H1 (cell line): ENCODE measurements at regions not wholly inside any gene's neighbourhood (a gene's known extent, or its start where the extent isn't known, plus 50 kb on each side); places are given as distances from the start of the nearest gene placed in this dataset.

Experiments
- CTCF ChIA-PET: fragments of 300-600 bp; sonication (Branson Sonifier 250); formaldehyde crosslinking; loops from one replicate; lab custom pipeline; 2021; ENCODE audit not compliant: partially characterized antibody; lab: Charles Lee
- POLR2A ChIA-PET: fragments of 300-600 bp; sonication (Branson Sonifier 250); formaldehyde crosslinking; loops from one replicate; lab custom pipeline; 2021; ENCODE audit warnings: inconsistent platforms; ENCODE audit not compliant: partially characterized antibody; lab: Charles Lee
- DNase-seq, 2 experiments: peaks; one replicate each; pipeline versions ENCODE4 v3.0.0 to v3.0.0-alpha.2; 2010 to 2022; ENCODE audit warnings: low spot score in 2 of 2, low read depth in 1 of 2, mixed read lengths in 1 of 2
- FAIRE-seq: peaks from 2 replicates; lab custom pipeline; 2011; peaks lifted over from hg19 to GRCh38; lab: Jason Lieb, UNC
- H2AFZ ChIP-seq: 2 replicates; pipeline ENCODE4 v1.8.1; 2012; ENCODE audit warnings: low read length, inconsistent platforms
- H2AK5ac ChIP-seq: 2 replicates; pipeline ENCODE4 v1.6.1; 2013; ENCODE audit warnings: low read depth, low read length
- H2BK120ac ChIP-seq: replicated peaks from 2 replicates; pipeline ENCODE3; 2013; ENCODE audit warnings: low read depth, low read length, inconsistent platforms
- H2BK12ac ChIP-seq: 2 replicates; pipeline ENCODE4 v1.6.1; 2013; ENCODE audit warnings: low read depth, low read length
- H2BK15ac ChIP-seq: 2 replicates; pipeline ENCODE4 v1.6.1; 2013; ENCODE audit warnings: low read length
- H2BK20ac ChIP-seq: 2 replicates; pipeline ENCODE4 v1.6.1; 2013; ENCODE audit warnings: low read length
- H2BK5ac ChIP-seq: 2 replicates; pipeline ENCODE4 v1.6.1; 2013; ENCODE audit warnings: low read depth, low read length
- H3K14ac ChIP-seq: 2 replicates; pipeline ENCODE4 v1.6.1; 2013; ENCODE audit warnings: inconsistent platforms; ENCODE audit not compliant: insufficient read length
- H3K18ac ChIP-seq: 2 replicates; pipeline ENCODE4 v1.6.1; 2013; ENCODE audit warnings: low read length; ENCODE audit errors: extremely low read depth
- H3K23ac ChIP-seq: 2 replicates; pipeline ENCODE4 v1.6.1; 2013; ENCODE audit warnings: inconsistent platforms; ENCODE audit not compliant: insufficient read length
- H3K23me2 ChIP-seq: 2 replicates; pipeline ENCODE4 v1.6.1; 2013; ENCODE audit warnings: low read depth, low read length
- H3K27ac ChIP-seq: 2 replicates; pipeline ENCODE4 v1.6.1; 2011; ENCODE audit warnings: low read depth, low read length, inconsistent platforms
- H3K27me3 ChIP-seq, 4 experiments: replicated peaks in 1 of 4; 1 replicate in 1 of 4; 2 replicates in 3 of 4; pipeline versions ENCODE4 v1.6.1 to v1.8.1; 2011 to 2013; ENCODE audit warnings: low read length in 3 of 4, mild to moderate bottlenecking in 3 of 4, inconsistent platforms in 2 of 4, mixed read lengths in 2 of 4, moderate library complexity in 1 of 4; ENCODE audit not compliant: control insufficient read depth in 3 of 4, insufficient read depth in 3 of 4; ENCODE audit errors: extremely low read depth in 1 of 4
- H3K36me3 ChIP-seq, 4 experiments: 2 replicates each; pipeline versions ENCODE4 v1.6.1 to v1.8.1; 2011 to 2013; ENCODE audit warnings: mild to moderate bottlenecking in 4 of 4, low read length in 3 of 4, moderate library complexity in 2 of 4, control low read depth in 1 of 4, inconsistent platforms in 1 of 4; ENCODE audit not compliant: insufficient read depth in 4 of 4, control insufficient read depth in 2 of 4
- H3K4ac ChIP-seq: replicated peaks from 2 replicates; pipeline ENCODE3; 2013; ENCODE audit warnings: low read length, low read depth, mixed read lengths, inconsistent platforms; ENCODE audit not compliant: insufficient read length
- H3K4me1 ChIP-seq, 4 experiments: replicated peaks in 1 of 4; 1 replicate in 1 of 4; 2 replicates in 3 of 4; pipeline versions ENCODE4 v1.6.1 to v1.8.1; 2011 to 2013; ENCODE audit warnings: low read length in 3 of 4, inconsistent platforms in 2 of 4, mixed read lengths in 1 of 4; ENCODE audit not compliant: insufficient read depth in 4 of 4, control insufficient read depth in 3 of 4
- H3K4me2 ChIP-seq, 2 experiments: 2 replicates each; pipeline versions ENCODE4 v1.6.1 to v1.8.1; 2011 to 2013; ENCODE audit warnings: low read depth in 2 of 2, low read length in 2 of 2, control low read depth in 1 of 2, inconsistent platforms in 1 of 2, mild to moderate bottlenecking in 1 of 2; ENCODE audit not compliant: insufficient read depth in 1 of 2
- H3K4me3 ChIP-seq, 4 experiments: fragments of 200-600, 300-600 bp in 1 of 4; sonication (generic), shearing (Covaris generic), sonication (Bioruptor Twin) in 1 of 4; 2 replicates each; pipeline versions ENCODE4 v1.5.1 to v1.8.1; 2011 to 2016; ENCODE audit warnings: low read length in 4 of 4, low read depth in 3 of 4, control low read depth in 2 of 4, inconsistent platforms in 2 of 4, mild to moderate bottlenecking in 2 of 4, mixed read lengths in 1 of 4, moderate library complexity in 1 of 4; ENCODE audit not compliant: insufficient read depth in 2 of 4; ENCODE audit errors: extremely low read depth in 1 of 4
- H3K56ac ChIP-seq: replicated peaks from 2 replicates; pipeline ENCODE3; 2013; ENCODE audit warnings: low read depth, mild to moderate bottlenecking, mixed read lengths, low read length, inconsistent platforms; ENCODE audit not compliant: insufficient read length
- H3K79me1 ChIP-seq: 2 replicates; pipeline ENCODE4 v1.6.1; 2013; ENCODE audit warnings: low read depth, low read length, control low read depth
- H3K79me2 ChIP-seq, 2 experiments: 2 replicates each; pipeline versions ENCODE4 v1.6.1 to v1.8.1; 2012 to 2013; ENCODE audit warnings: low read length in 2 of 2, mild to moderate bottlenecking in 2 of 2, inconsistent platforms in 1 of 2; ENCODE audit not compliant: insufficient read depth in 2 of 2, control insufficient read depth in 1 of 2
- H3K9ac ChIP-seq, 4 experiments: replicated peaks in 1 of 4; 1 replicate in 1 of 4; 2 replicates in 3 of 4; pipeline versions ENCODE4 v1.6.1 to v1.8.1; 2011 to 2013; ENCODE audit warnings: low read depth in 3 of 4, low read length in 3 of 4, control low read depth in 2 of 4, mild to moderate bottlenecking in 2 of 4, moderate library complexity in 2 of 4, inconsistent platforms in 1 of 4; ENCODE audit errors: extremely low read depth in 1 of 4
- H3K9me3 ChIP-seq, 2 experiments: 2 replicates each; pipeline versions ENCODE4 v1.6.1 to v1.8.1; 2012 to 2013; ENCODE audit warnings: mild to moderate bottlenecking in 2 of 2, moderate library complexity in 2 of 2, control low read depth in 1 of 2, inconsistent platforms in 1 of 2, low read depth in 1 of 2, low read length in 1 of 2, mixed read lengths in 1 of 2; ENCODE audit not compliant: insufficient read depth in 2 of 2
- H4K20me1 ChIP-seq, 2 experiments: replicated peaks in 1 of 2; 2 replicates each; pipeline versions ENCODE3 to v1.8.1; 2011 to 2013; ENCODE audit warnings: inconsistent platforms in 2 of 2, low read length in 2 of 2, mild to moderate bottlenecking in 1 of 2; ENCODE audit not compliant: insufficient read depth in 2 of 2, control insufficient read depth in 1 of 2
- H4K5ac ChIP-seq: 2 replicates; pipeline ENCODE4 v1.6.1; 2013; ENCODE audit warnings: low read length, low read depth, mixed read lengths, inconsistent platforms; ENCODE audit not compliant: insufficient read length
- H4K8ac ChIP-seq: 2 replicates; pipeline ENCODE4 v1.8.0; 2013; ENCODE audit warnings: mild to moderate bottlenecking, moderate library complexity, low read length, inconsistent platforms; ENCODE audit not compliant: insufficient read depth; ENCODE audit errors: extremely low read depth
- H4K91ac ChIP-seq: replicated peaks from 2 replicates; pipeline ENCODE3; 2013; ENCODE audit warnings: low read length, mixed read lengths, inconsistent platforms; ENCODE audit not compliant: insufficient read length
- CTBP2 ChIP-seq: IDR thresholded peaks from 2 replicates; pipeline ENCODE4 v1.7.0; 2011; ENCODE audit warnings: borderline replicate concordance, mild to moderate bottlenecking, moderate library complexity, mixed read lengths, low read length; ENCODE audit not compliant: insufficient read depth, insufficient read length
- KDM1A ChIP-seq: fragments of 200-600, 300-600 bp; sonication (generic); IDR thresholded peaks from 2 replicates; pipeline ENCODE4 v1.7.1; 2016; ENCODE audit warnings: mild to moderate bottlenecking, low read length, borderline replicate concordance
- MAFK ChIP-seq: IDR thresholded peaks from 2 replicates; pipeline ENCODE4 v1.6.1; 2012; ENCODE audit warnings: low read depth, mild to moderate bottlenecking, improper control_type of control experiment, low read length
- PHF8 ChIP-seq: fragments of 200-600 bp; sonication (generic); conservative IDR thresholded peaks from 2 replicates; pipeline ENCODE4 v1.7.1; 2012; ENCODE audit warnings: low read depth, mild to moderate bottlenecking, inconsistent platforms, low read length, moderate library complexity
- RNF2 ChIP-seq: fragments of 200-900, 300-1000 bp; sonication (generic); IDR thresholded peaks from 2 replicates; pipeline ENCODE4 v1.7.1; 2016; ENCODE audit warnings: borderline replicate concordance, low read depth, mild to moderate bottlenecking, antibody characterized with exemption, low read length; ENCODE audit not compliant: poor library complexity, severe bottlenecking; ENCODE audit errors: missing control alignments
- SP1 ChIP-seq: IDR thresholded peaks from 2 replicates; pipeline ENCODE4 v1.6.1; 2011; ENCODE audit warnings: low read depth, low read length
- TAF1 ChIP-seq: IDR thresholded peaks from 2 replicates; pipeline ENCODE4 v1.6.1; 2011; ENCODE audit warnings: mild to moderate bottlenecking, low read depth, low read length
- ZNF274 ChIP-seq: IDR thresholded peaks from 2 replicates; pipeline ENCODE4 v1.7.0; 2012; ENCODE audit warnings: low read length, borderline replicate concordance; ENCODE audit errors: extremely low read depth
- WGBS, 2 experiments: shearing (Covaris generic) in 1 of 2; methylation state at CpG; one replicate each; pipeline versions ENCODE4 v1.1.6 to v1.1.7; 2013 to 2015; ENCODE audit warnings: low lambda C conversion rate in 2 of 2, mixed read lengths in 2 of 2, inconsistent platforms in 1 of 2, low coverage in 1 of 2, missing lambda C conversion rate in 1 of 2; ENCODE audit not compliant: insufficient replicate concordance in 2 of 2, insufficient coverage in 1 of 2, insufficient read length in 1 of 2; ENCODE audit errors: extremely low coverage in 1 of 2, missing lambda C conversion rate in 1 of 2; 5-methylcytosine and 5-hydroxymethylcytosine counted together
- TF ChIP-seq, protein P1 (sequence below): IDR thresholded peaks from 2 replicates; pipeline ENCODE4 v1.6.1; 2012; ENCODE audit warnings: low read length, inconsistent platforms
- TF ChIP-seq, protein P2 (sequence below), 3 experiments: IDR thresholded peaks; 1 replicate in 2 of 3; 2 replicates in 1 of 3; pipeline versions ENCODE4 v1.5.1 to v1.6.1; 2011; ENCODE audit warnings: low read length in 3 of 3, mild to moderate bottlenecking in 3 of 3, inconsistent platforms in 2 of 3, low read depth in 1 of 3, moderate library complexity in 1 of 3; ENCODE audit not compliant: insufficient read depth in 1 of 3; ENCODE audit errors: control extremely low read depth in 1 of 3

DNA sequence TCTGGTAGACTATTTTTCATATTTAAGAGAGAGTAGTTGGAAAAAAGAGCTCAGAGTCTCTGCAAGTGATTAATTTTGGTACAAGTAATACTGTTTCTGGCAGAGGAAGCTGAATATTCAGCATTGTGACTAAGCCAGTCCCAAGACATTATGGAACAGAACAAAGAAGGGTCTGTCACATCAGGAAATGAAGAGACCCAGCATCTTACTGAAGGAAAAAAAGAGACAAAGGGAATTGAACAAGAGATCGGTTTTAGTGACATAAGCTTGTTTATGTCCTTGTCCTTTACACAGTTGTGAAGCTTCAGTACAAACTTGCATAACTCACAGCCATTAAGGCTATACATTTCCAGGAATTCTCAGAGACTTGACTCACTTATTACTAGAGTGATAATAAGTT, 568.5 kb upstream of the SLC8A1 start:
- no peak overlapping the region for H2BK15ac ChIP-seq
- no peak overlapping the region for H4K5ac ChIP-seq
- no peaks in the 10 kb centered on the region for H3K9me3 ChIP-seq
- H2BK5ac ChIP-seq: no peak overlapping the region
- H2BK120ac ChIP-seq: no peak overlapping the region
- 0 out of 7 replicates have a peak, but pooled peaks cover 0 to 3% (median 0%) of the 10 kb centered on the region in 4 experiments for H3K4me1 ChIP-seq
- no peaks in the 10 kb centered on the region for H3K79me2 ChIP-seq
- no peak overlapping the region for H3K23ac ChIP-seq
- no peak overlapping the region for H3K14ac ChIP-seq
- CTCF ChIA-PET: no interaction called here
- no peak overlapping the region for H4K91ac ChIP-seq
- no peaks in the 10 kb centered on the region for H4K20me1 ChIP-seq
- no peak overlapping the region for H3K27ac ChIP-seq
- no peak overlapping the region for H3K9ac ChIP-seq
- no peak overlapping the region for H4K8ac ChIP-seq
- H3K56ac ChIP-seq: no peak overlapping the region
- H2AK5ac ChIP-seq: no peak overlapping the region
- DNase-seq (no peak), FAIRE-seq (no peak)
- POLR2A ChIA-PET: no interaction called here
- no peak overlapping the region for H3K18ac ChIP-seq
- H3K23me2 ChIP-seq: no peaks in the 10 kb centered on the region; the same call in 1 of the 2 replicates
- H3K27me3 ChIP-seq: no peaks in the 10 kb centered on the region
- no peak overlapping the region for H3K4ac ChIP-seq
- WGBS, 2 experiments: 93% methylated on average over 1 of the region's 1 CpG; no CpG with 5 or more reads in 1 of the 2 experiments
- H2AFZ ChIP-seq: no peak overlapping the region
- no peak overlapping the region for H2BK12ac ChIP-seq
- H3K4me3 ChIP-seq: no peak overlapping the region
- no peak overlapping the region for H2BK20ac ChIP-seq
- H3K36me3 ChIP-seq: no peaks in the 10 kb centered on the region
- H3K4me2 ChIP-seq: no peak overlapping the region
- no peaks in the 10 kb centered on the region for H3K79me1 ChIP-seq
- TF ChIP-seq CTBP2 (no peak), ZNF274 (no peak), PHF8 (no peak), KDM1A (no peak), MAFK (no peak), SP1 (no peak), TAF1 (no peak), RNF2 (no peak)
- TF ChIP-seq, protein P1, sequence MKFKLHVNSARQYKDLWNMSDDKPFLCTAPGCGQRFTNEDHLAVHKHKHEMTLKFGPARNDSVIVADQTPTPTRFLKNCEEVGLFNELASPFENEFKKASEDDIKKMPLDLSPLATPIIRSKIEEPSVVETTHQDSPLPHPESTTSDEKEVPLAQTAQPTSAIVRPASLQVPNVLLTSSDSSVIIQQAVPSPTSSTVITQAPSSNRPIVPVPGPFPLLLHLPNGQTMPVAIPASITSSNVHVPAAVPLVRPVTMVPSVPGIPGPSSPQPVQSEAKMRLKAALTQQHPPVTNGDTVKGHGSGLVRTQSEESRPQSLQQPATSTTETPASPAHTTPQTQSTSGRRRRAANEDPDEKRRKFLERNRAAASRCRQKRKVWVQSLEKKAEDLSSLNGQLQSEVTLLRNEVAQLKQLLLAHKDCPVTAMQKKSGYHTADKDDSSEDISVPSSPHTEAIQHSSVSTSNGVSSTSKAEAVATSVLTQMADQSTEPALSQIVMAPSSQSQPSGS: no peak
- TF ChIP-seq, protein P2, sequence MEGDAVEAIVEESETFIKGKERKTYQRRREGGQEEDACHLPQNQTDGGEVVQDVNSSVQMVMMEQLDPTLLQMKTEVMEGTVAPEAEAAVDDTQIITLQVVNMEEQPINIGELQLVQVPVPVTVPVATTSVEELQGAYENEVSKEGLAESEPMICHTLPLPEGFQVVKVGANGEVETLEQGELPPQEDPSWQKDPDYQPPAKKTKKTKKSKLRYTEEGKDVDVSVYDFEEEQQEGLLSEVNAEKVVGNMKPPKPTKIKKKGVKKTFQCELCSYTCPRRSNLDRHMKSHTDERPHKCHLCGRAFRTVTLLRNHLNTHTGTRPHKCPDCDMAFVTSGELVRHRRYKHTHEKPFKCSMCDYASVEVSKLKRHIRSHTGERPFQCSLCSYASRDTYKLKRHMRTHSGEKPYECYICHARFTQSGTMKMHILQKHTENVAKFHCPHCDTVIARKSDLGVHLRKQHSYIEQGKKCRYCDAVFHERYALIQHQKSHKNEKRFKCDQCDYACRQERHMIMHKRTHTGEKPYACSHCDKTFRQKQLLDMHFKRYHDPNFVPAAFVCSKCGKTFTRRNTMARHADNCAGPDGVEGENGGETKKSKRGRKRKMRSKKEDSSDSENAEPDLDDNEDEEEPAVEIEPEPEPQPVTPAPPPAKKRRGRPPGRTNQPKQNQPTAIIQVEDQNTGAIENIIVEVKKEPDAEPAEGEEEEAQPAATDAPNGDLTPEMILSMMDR (IDR thresholded peaks at IDR 0.05; ENCODE audit: control extremely low read depth in 1 of 3, insufficient read depth in 1 of 3, low read depth in 1 of 3, low read length in 3 of 3): no peak
